Suprapubic skin (tissue), 3 donors: ENCODE measurements at regions not wholly inside any gene's neighbourhood (a gene's known extent, or its start where the extent isn't known, plus 50 kb on each side); places are given as distances from the start of the nearest gene placed in this dataset.

ENCODE experiments used
- CTCF ChIP-seq, 2 donors: fragments of 200-600 bp in 1 of 2; fragments of 450-650 bp in 1 of 2; sonication (generic) in 1 of 2; IDR thresholded peaks; one replicate each; pipeline ENCODE4 v1.5.1; 2016 to 2019; ENCODE audit warnings: antibody characterized with exemption in 2 of 2, mild to moderate bottlenecking in 1 of 2, moderate library complexity in 1 of 2
- POLR2A ChIP-seq, 2 donors: fragments of 450-650 bp; IDR thresholded peaks; one replicate each; pipeline ENCODE4 v1.6.1; 2017; ENCODE audit warnings: antibody characterized with exemption in 2 of 2, mild to moderate bottlenecking in 2 of 2, moderate library complexity in 2 of 2

- TF ChIP-seq POLR2A (IDR thresholded peaks at IDR 0.05) (no peak), CTCF (IDR thresholded peaks at IDR 0.05) (no peak)
These were observed 249.4 kb upstream of the TPM1 start for GRCh38 chr15:62792986-62793751.
